Spinal cord (tissue), 9 donors: ENCODE measurements at regions not wholly inside any gene's neighbourhood (a gene's known extent, or its start where the extent isn't known, plus 50 kb on each side); places are given as distances from the start of the nearest gene placed in this dataset.
A peak's percentile ranks its signal among the peaks of the same experiment; 100 is the strongest.

Experiments used
- DNase-seq, 6 donors: peaks; one replicate each; pipeline versions ENCODE4 v3.0.0 to v3.0.0-alpha.2; 2013 to 2015; ENCODE audit warnings: low spot score in 6 of 6, low read depth in 4 of 6
- H3K27ac ChIP-seq: one replicate; pipeline ENCODE4 v1.5.1; 2013; ENCODE audit warnings: low read depth, low read length, control low read depth
- H3K27me3 ChIP-seq: one replicate; pipeline ENCODE4 v1.6.1; 2013; ENCODE audit warnings: low read length; ENCODE audit not compliant: control insufficient read depth, insufficient read depth
- H3K36me3 ChIP-seq: one replicate; pipeline ENCODE4 v1.6.1; 2013; ENCODE audit warnings: low read length; ENCODE audit not compliant: control insufficient read depth, insufficient read depth
- H3K4me1 ChIP-seq: one replicate; pipeline ENCODE4 v1.6.1; 2013; ENCODE audit warnings: low read length; ENCODE audit not compliant: control insufficient read depth, insufficient read depth
- H3K4me3 ChIP-seq: one replicate; pipeline ENCODE4 v1.5.1; 2013; ENCODE audit warnings: low read depth, low read length, control low read depth
- H3K9me3 ChIP-seq: one replicate; pipeline ENCODE4 v1.6.1; 2013; ENCODE audit warnings: low read length; ENCODE audit not compliant: control insufficient read depth, insufficient read depth
- WGBS: methylation state at CpG from one replicate; pipeline ENCODE4 v1.1.5; 2013; ENCODE audit warnings: missing lambda C conversion rate; ENCODE audit not compliant: insufficient coverage; 5-methylcytosine and 5-hydroxymethylcytosine counted together
- donor health status: healthy.

DNA sequence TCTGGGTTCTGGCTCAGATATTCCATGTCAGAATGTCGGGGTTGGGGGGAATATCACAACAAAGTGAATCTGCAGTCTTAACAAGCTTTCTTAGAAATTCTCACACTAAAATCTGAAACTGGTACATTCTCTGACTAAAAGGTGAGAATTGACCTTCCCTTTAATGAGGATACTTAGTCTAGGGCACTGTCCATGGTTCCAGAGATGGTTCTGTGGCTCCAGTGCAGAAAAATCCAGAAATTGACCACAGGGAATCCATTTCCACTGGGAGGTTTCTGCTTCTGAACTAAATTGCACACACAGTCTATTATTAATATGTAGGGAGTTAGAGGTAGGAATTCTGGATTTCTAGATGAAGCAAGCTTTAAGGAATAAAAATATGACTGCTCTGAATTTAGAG is 171.6 kb upstream of the OBI1 start:
- Histone ChIP-seq H3K27ac (no peak overlapping the region), H3K4me1 (no peaks in the 10 kb centered on the region), H3K36me3 (no peaks in the 10 kb centered on the region), H3K27me3 (no peaks in the 10 kb centered on the region), H3K4me3 (no peak overlapping the region), H3K9me3 (no peaks in the 10 kb centered on the region)
- no CpG with 5 or more reads among the region's 1 CpG for WGBS
- DNase-seq = no peak

DNA sequence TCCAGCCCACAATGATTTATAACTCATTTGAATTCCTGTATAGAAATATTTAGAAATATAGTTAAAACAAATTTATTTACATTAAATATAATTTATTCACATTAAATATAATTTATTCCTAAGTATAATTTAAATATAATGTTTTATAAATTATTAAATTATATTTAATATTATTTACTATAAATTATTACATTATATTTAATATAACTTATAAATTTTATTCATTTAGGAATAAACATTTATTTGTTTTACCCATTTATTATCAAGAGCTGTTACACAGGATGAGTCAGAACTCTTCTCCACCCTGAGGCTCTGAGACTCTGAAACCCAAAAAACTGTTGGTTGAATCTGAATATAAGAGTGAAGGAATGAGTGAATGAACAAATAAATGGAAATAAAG is 170.9 kb upstream of the OBI1 start:
- Histone ChIP-seq H3K36me3 (no peaks in the 10 kb centered on the region), H3K4me1 (no peaks in the 10 kb centered on the region), H3K9me3 (no peaks in the 10 kb centered on the region), H3K4me3 (no peak overlapping the region), H3K27ac (no peak overlapping the region), H3K27me3 (no peaks in the 10 kb centered on the region)
- no peak for DNase-seq

DNA sequence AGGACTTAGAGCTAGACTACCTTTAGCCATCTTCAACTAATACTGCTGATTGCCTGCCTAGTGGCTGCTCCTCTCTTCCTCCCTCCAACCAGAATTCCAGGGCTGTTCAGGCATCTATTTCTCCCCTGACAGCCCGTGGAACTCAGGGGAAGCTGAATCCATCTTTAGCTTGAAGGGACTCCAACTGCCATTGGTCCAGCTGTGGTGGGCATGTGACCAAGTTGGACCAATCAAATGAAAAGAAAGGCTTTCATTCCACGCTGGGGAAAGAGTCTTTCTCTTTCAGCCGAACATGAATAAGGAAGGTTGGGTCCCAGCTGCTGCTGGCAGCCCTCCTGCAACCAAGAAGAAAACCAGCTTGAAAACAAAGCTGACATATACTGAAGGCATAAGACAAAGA is 168.5 kb upstream of the OBI1 start:
- H3K4me1 ChIP-seq = no peaks in the 10 kb centered on the region
- 60% methylated on average over 3 of the region's 3 CpGs for WGBS
- H3K36me3 ChIP-seq = no peaks in the 10 kb centered on the region
- H3K27ac ChIP-seq = no peak overlapping the region
- H3K4me3 ChIP-seq = no peak overlapping the region
- no peak for DNase-seq
- no peaks in the 10 kb centered on the region for H3K9me3 ChIP-seq
- H3K27me3 ChIP-seq = no peaks in the 10 kb centered on the region

DNA sequence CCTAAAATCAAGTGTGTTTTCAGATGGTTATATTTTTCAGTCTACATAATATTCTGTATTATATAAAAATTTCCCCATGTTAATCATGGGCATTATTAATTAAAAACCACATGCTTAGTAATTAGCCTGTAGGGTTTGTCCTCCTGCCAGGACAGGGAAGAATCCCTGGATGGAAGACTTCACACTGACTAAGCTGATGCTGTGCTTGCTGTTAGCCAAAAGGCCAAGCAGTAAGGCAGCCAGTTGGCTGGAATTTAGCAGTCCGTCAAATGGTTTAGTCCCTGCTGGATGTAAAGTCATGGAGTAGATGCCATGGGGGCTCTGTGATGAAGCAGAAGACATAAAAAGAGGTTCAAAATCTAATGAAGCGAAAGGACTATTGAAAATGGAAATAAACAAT is 168.0 kb upstream of the OBI1 start:
- no CpG with 5 or more reads among the region's 2 CpGs for WGBS
- no peak overlapping the region for H3K4me3 ChIP-seq
- DNase-seq = peak in 2 of 6 donors; percentile 11 to 22
- H3K27ac ChIP-seq = no peak overlapping the region
- H3K27me3 ChIP-seq = no peaks in the 10 kb centered on the region
- no peaks in the 10 kb centered on the region for H3K36me3 ChIP-seq
- no peaks in the 10 kb centered on the region for H3K9me3 ChIP-seq
- H3K4me1 ChIP-seq = no peaks in the 10 kb centered on the region

DNA sequence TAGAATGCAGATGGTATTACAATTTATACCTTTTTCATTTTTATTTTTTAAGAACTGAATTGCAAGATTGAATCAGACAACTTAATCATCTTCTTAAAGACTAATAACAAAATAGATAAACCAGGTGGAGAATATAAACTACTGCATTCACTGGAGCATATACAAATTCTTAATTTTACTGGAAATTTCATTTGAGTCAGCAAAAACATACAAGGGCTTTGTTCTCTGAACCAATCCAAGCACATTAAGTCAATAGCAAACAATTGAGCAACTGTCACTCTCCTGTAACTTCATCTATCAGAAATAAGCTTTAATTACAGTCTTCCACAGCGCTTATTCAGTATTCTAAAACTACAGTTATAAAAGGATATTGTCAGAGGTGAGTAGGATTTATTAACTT is 167.4 kb upstream of the OBI1 start:
- H3K4me1 ChIP-seq = no peaks in the 10 kb centered on the region
- H3K9me3 ChIP-seq = no peaks in the 10 kb centered on the region
- no CpG with 5 or more reads among the region's 1 CpG for WGBS
- no peak overlapping the region for H3K27ac ChIP-seq
- H3K27me3 ChIP-seq = no peaks in the 10 kb centered on the region
- H3K4me3 ChIP-seq = no peak overlapping the region
- no peaks in the 10 kb centered on the region for H3K36me3 ChIP-seq
- no peak for DNase-seq

DNA sequence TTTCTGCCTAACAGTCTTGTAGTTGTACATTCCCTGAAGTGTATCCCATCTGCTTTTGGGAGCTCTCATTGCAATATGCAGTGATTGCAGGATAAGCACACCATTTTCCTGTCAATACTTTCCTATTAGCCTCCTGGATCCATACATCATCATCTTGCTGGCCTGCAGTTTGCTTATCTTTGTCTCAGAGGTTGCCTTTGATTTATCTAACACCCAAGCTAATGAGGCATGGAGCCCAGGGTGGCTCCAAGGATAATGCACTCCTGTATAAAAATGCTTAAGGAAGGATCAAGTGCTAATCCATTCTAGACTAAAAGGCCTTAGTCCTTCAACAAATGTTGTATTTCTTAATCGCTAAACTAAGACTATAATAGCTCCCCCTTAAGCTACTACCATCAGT is 161.6 kb upstream of the OBI1 start:
- peak in 1 of 6 donors; percentile 46 for DNase-seq
- H3K9me3 ChIP-seq = no peaks in the 10 kb centered on the region
- WGBS = no CpG with 5 or more reads among the region's 1 CpG
- no peaks in the 10 kb centered on the region for H3K36me3 ChIP-seq
- H3K27ac ChIP-seq = no peak overlapping the region
- H3K4me1 ChIP-seq = peaks cover 4% of the 10 kb centered on the region
- no peaks in the 10 kb centered on the region for H3K27me3 ChIP-seq
- no peak overlapping the region for H3K4me3 ChIP-seq

DNA sequence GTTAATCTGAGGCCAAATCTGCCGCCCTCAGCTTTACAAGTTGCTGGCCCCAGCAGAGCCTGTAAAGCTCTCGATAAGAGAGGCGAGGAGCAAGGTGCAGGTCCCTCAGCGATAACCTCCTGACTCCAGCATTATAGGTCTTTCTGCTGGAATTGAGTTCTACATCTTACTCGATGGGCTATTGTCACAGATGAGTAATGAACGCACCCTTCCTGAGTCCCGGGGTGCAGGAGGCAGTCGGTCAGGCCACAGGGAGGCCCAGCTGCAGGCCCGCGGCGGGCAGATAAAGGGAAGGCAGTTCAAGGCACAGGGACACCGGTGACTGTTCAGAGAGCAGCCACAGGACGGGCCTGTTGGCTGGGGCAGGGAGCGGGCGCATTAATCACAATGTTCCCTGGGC is 157.6 kb upstream of the OBI1 start:
- Histone ChIP-seq H3K27me3 (no peaks in the 10 kb centered on the region), H3K4me3 (no peak overlapping the region), H3K36me3 (no peaks in the 10 kb centered on the region), H3K4me1 (peaks cover 4% of the 10 kb centered on the region), H3K9me3 (no peaks in the 10 kb centered on the region), H3K27ac (no peak overlapping the region)
- 63% methylated on average over 15 of the region's 15 CpGs for WGBS
- no peak for DNase-seq

DNA sequence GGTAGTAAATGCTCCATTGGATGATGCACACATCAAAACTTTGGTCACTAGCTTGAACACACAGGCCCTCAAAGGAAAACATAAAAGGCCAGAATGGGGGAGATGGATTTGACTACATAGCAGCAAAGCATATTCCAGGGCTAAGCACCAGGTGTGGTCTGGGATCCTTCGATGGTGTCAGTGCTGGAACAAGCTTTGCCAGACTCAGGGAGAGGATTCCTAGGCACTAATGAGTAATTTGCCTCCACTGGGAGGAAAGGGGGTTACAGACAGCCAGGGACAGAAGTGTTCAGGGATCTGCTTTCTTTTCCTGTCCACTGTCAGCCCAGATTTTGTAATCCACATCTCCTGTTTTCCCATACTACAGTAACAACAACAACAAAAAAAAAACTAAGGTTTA is 157.2 kb upstream of the OBI1 start:
- Histone ChIP-seq H3K9me3 (no peaks in the 10 kb centered on the region), H3K4me1 (peaks cover 4% of the 10 kb centered on the region), H3K4me3 (no peak overlapping the region), H3K27ac (no peak overlapping the region), H3K36me3 (no peaks in the 10 kb centered on the region), H3K27me3 (no peaks in the 10 kb centered on the region)
- 64% methylated on average over 1 of the region's 1 CpG for WGBS
- no peak for DNase-seq

DNA sequence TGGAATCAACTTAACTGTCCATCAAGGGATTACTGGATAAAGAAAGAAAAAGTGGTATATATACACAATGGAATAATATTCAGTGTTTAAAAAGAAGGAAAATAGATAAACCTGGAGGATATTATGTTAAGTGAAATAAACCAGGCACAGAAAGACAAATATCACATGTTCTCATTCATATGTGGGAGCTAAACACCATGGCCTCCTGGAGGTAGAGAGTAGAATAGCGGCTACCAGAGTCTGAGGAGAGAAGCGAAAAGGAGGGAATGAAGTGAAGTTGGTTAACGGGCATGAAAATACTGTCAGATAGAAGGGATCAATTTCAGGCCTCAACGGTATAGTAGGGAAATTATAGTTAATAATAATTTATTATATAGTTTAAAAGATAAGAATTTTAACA is 147.5 kb upstream of the OBI1 start:
- Histone ChIP-seq H3K36me3 (no peaks in the 10 kb centered on the region), H3K4me1 (no peaks in the 10 kb centered on the region), H3K27me3 (no peaks in the 10 kb centered on the region), H3K4me3 (no peak overlapping the region), H3K27ac (no peak overlapping the region), H3K9me3 (peaks cover 2% of the 10 kb centered on the region)
- WGBS = no CpG with 5 or more reads among the region's 4 CpGs
- DNase-seq = no peak

DNA sequence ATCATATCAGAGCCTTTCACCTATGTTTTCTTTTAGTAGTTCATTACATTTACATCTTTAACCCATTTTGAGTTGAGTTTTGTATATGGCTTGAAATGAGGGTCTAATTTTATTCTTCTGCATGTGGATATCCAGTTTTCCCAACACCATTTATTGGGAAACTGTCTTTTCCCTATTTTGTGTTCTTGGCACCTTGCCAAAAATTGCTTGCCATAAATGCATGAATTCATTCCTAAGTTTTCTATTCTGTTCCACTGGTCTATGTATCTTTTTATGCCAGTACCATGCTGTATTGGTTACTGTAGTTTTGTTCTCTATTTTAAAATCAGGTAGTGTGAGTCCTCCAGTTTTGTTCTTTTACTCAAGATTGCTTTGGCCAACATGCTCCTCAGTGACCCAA is 144.0 kb upstream of the OBI1 start:
- no peaks in the 10 kb centered on the region for H3K27me3 ChIP-seq
- H3K27ac ChIP-seq = no peak overlapping the region
- H3K4me3 ChIP-seq = no peak overlapping the region
- H3K36me3 ChIP-seq = no peaks in the 10 kb centered on the region
- DNase-seq = no peak
- H3K4me1 ChIP-seq = no peaks in the 10 kb centered on the region
- peaks cover 2% of the 10 kb centered on the region for H3K9me3 ChIP-seq

DNA sequence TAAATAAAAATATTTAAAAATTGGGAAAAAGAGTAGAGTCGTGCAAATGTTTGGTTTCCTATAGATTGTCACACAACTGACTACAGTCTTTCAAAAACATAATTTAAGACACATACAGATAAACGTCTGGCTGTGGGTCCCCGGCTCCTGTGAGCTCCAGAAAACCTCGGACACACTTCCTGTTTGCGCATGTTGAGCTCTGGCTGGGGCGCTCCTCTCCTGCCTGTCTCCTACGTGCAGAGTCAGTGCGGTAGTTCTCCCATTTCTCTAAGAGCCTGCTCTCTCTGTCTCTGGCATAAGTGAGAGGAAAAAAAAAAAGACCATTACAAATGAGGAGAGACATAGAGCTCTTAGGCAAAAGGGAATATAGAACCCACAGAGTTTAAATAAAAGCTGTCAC is 128.2 kb upstream of the OBI1 start:
- 20% methylated on average over 1 of the region's 8 CpGs for WGBS
- Histone ChIP-seq H3K36me3 (no peaks in the 10 kb centered on the region), H3K4me1 (peaks cover 2% of the 10 kb centered on the region), H3K27ac (no peak overlapping the region), H3K9me3 (no peaks in the 10 kb centered on the region), H3K27me3 (peaks cover 6% of the 10 kb centered on the region), H3K4me3 (no peak overlapping the region)
- peak in 2 of 6 donors; percentile 38 to 49 for DNase-seq
